ENCODE measurements at regions not wholly inside any gene's neighbourhood (a gene's known extent, or its start where the extent isn't known, plus 50 kb on each side); places are given as distances from the start of the nearest gene placed in this dataset.

- Histone ChIP-seq H3K4me3 (no peak overlapping the region), H3K9me3 (no peaks in the 10 kb centered on the region), H3K36me3 (no peaks in the 10 kb centered on the region), H3K27ac (no peak overlapping the region), H3K27me3 (replicated peaks; ENCODE audit: insufficient read depth) (no peaks in the 10 kb centered on the region), H3K4me1 (ENCODE audit: control insufficient read depth in 1 of 2, low read depth in 2 of 2) (no peaks in the 10 kb centered on the region)
- no peak for DNase-seq (ENCODE audit: low spot score)
- TF ChIP-seq, protein P1, sequence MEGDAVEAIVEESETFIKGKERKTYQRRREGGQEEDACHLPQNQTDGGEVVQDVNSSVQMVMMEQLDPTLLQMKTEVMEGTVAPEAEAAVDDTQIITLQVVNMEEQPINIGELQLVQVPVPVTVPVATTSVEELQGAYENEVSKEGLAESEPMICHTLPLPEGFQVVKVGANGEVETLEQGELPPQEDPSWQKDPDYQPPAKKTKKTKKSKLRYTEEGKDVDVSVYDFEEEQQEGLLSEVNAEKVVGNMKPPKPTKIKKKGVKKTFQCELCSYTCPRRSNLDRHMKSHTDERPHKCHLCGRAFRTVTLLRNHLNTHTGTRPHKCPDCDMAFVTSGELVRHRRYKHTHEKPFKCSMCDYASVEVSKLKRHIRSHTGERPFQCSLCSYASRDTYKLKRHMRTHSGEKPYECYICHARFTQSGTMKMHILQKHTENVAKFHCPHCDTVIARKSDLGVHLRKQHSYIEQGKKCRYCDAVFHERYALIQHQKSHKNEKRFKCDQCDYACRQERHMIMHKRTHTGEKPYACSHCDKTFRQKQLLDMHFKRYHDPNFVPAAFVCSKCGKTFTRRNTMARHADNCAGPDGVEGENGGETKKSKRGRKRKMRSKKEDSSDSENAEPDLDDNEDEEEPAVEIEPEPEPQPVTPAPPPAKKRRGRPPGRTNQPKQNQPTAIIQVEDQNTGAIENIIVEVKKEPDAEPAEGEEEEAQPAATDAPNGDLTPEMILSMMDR (IDR thresholded peaks at IDR 0.05) = no peak
- no peak for ATAC-seq (ENCODE audit: insufficient number of reproducible peaks, low FRiP score, low read depth)
Observed at GRCh38 chr13:64525687-64526086, 2704.4 kb downstream of the PCDH9 start.

DNA sequence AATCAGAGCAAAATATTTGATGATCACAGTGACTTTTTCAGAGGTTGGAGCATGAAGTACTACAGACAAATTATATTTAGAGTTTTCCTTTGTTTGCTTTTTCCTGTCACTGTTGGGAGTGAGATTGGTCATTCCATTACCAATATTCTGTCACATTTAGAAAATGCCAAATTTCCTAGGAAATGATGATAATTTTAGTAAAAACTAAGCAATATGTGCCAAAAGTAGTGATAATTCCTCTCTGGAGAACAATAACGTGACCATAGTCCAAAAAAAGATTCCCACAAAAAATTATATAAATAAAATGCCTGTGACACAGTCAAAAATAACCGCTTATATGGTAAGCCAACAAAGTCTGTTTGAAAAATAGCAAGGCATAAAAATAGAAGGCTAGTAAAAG is 2719.4 kb downstream of the PCDH9 start:
- TF ChIP-seq, protein P1 (IDR thresholded peaks at IDR 0.05) = no peak
- ATAC-seq (ENCODE audit: insufficient number of reproducible peaks, low FRiP score, low read depth) (peak; percentile 36), DNase-seq (ENCODE audit: low spot score) (no peak)
- no peak overlapping the region for H3K27ac ChIP-seq
- H3K4me3 ChIP-seq = no peak overlapping the region
- H3K36me3 ChIP-seq = no peaks in the 10 kb centered on the region
- peaks cover 0 to 3% of the 10 kb centered on the region in 2 donors for H3K4me1 ChIP-seq (ENCODE audit: control insufficient read depth in 1 of 2, low read depth in 2 of 2)
- H3K27me3 ChIP-seq (replicated peaks; ENCODE audit: insufficient read depth) = no peaks in the 10 kb centered on the region
- peaks cover 7% of the 10 kb centered on the region for H3K9me3 ChIP-seq

DNA sequence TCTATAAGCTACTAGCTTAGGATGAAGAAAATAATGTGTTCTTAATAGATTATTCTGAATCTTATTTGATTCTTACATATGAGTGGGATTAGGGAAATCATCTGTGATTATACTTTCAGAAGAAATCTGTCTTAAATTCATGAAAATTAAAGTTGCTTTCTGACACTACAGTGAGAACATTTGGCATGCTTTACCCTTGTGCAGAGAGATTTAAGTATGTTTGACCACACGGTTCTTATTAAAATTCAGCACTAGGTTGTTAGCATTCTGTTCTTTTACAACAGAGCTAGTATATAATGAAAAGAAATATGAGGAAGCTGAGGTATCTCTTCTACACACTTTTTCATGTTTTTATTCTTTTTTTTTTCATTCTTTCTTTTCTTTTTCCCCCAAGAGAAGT is 2723.9 kb downstream of the PCDH9 start:
- no peak overlapping the region for H3K27ac ChIP-seq
- DNase-seq (ENCODE audit: low spot score) = no peak
- H3K4me3 ChIP-seq = no peak overlapping the region
- TF ChIP-seq, protein P1 (IDR thresholded peaks at IDR 0.05) = no peak
- H3K4me1 ChIP-seq (ENCODE audit: control insufficient read depth in 1 of 2, low read depth in 2 of 2) = peaks cover 0 to 3% of the 10 kb centered on the region in 2 donors
- no peak for ATAC-seq (ENCODE audit: insufficient number of reproducible peaks, low FRiP score, low read depth)
- no peaks in the 10 kb centered on the region for H3K27me3 ChIP-seq (replicated peaks; ENCODE audit: insufficient read depth)
- H3K9me3 ChIP-seq = no peaks in the 10 kb centered on the region
- no peaks in the 10 kb centered on the region for H3K36me3 ChIP-seq

- H3K9me3 ChIP-seq = no peaks in the 10 kb centered on the region
- no peak for DNase-seq (ENCODE audit: low spot score)
Observed at GRCh38 chr13:64505336-64505910, 2724.7 kb downstream of the PCDH9 start.

DNA sequence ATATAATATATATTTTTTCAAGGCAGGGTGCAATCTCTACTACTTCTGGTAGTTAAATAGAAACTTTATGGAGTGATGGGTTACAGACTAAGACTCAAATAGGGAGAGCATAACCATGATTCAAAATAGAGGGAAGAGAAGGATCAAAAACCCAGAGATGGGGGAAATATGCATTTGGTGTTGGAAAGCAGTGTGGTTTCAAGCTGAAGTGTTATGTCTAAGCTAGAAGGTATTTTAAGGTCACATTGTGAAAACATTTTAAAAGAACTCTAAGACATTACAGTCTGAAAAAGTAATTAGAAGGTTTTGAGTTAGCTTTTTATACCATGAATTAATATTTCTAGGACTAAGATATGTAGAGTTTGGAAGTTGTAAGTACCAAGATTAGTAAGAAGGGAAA is 2741.4 kb downstream of the PCDH9 start:
- DNase-seq (ENCODE audit: low spot score) = no peak
- ATAC-seq (ENCODE audit: insufficient number of reproducible peaks, low FRiP score, low read depth) = no peak
- TF ChIP-seq, protein P1 (IDR thresholded peaks at IDR 0.05) = no peak

More at GRCh38 chr13:64505336-64505910, 2724.7 kb downstream of the PCDH9 start:
- no peaks in the 10 kb centered on the region for H3K36me3 ChIP-seq
- no peak overlapping the region for H3K27ac ChIP-seq
- ATAC-seq (ENCODE audit: insufficient number of reproducible peaks, low FRiP score, low read depth) = no peak
- H3K4me1 ChIP-seq (ENCODE audit: control insufficient read depth in 1 of 2, low read depth in 2 of 2) = peaks cover 0 to 3% of the 10 kb centered on the region in 2 donors
- no peaks in the 10 kb centered on the region for H3K27me3 ChIP-seq (replicated peaks; ENCODE audit: insufficient read depth)
- no peak overlapping the region for H3K4me3 ChIP-seq
- TF ChIP-seq, protein P1 (IDR thresholded peaks at IDR 0.05) = no peak

More for the DNA sequence above, 2741.4 kb downstream of the PCDH9 start:
- no peaks in the 10 kb centered on the region for H3K4me1 ChIP-seq (ENCODE audit: control insufficient read depth in 1 of 2, low read depth in 2 of 2)
- no peaks in the 10 kb centered on the region for H3K9me3 ChIP-seq
- H3K27me3 ChIP-seq (replicated peaks; ENCODE audit: insufficient read depth) = no peaks in the 10 kb centered on the region
- no peaks in the 10 kb centered on the region for H3K36me3 ChIP-seq
- H3K4me3 ChIP-seq = no peak overlapping the region
- H3K27ac ChIP-seq = no peak overlapping the region
